Activated naive CD4-positive, alpha-beta T cell treated with anti-CD3 and anti-CD28 coated beads, Interleukin-2, amount 50 U/mL, for 24 hours (primary cell): ENCODE measurements at regions not wholly inside any gene's neighbourhood (a gene's known extent, or its start where the extent isn't known, plus 50 kb on each side); places are given as distances from the start of the nearest gene placed in this dataset.

Experiments used
- H3K27ac Mint-ChIP-seq: one replicate; pipeline ENCODE4 v1.8.0; 2021; ENCODE audit warnings: mild to moderate bottlenecking, mixed read lengths
- H3K27me3 Mint-ChIP-seq: one replicate; pipeline ENCODE4 v1.8.0; 2021; ENCODE audit warnings: mixed read lengths
- H3K36me3 Mint-ChIP-seq: one replicate; pipeline ENCODE4 v1.8.0; 2021; ENCODE audit warnings: mixed read lengths
- H3K4me1 Mint-ChIP-seq: one replicate; pipeline ENCODE4 v1.8.0; 2021; ENCODE audit warnings: mixed read lengths
- H3K4me3 Mint-ChIP-seq: one replicate; pipeline ENCODE4 v1.8.0; 2021; ENCODE audit warnings: mild to moderate bottlenecking, mixed read lengths
- H3K9me3 Mint-ChIP-seq: one replicate; pipeline ENCODE4 v1.8.0; 2021; ENCODE audit warnings: mixed read lengths

- no peaks in the 10 kb centered on the region for H3K9me3 Mint-ChIP-seq
- peaks cover 31% of the 10 kb centered on the region for H3K27me3 Mint-ChIP-seq
- no peaks in the 10 kb centered on the region for H3K4me1 Mint-ChIP-seq
- H3K4me3 Mint-ChIP-seq = no peak overlapping the region
- H3K36me3 Mint-ChIP-seq = no peaks in the 10 kb centered on the region
- H3K27ac Mint-ChIP-seq = no peak overlapping the region
Measured at GRCh38 chr2:235274023-235274422, 219.8 kb upstream of the AGAP1 start.

- H3K27me3 Mint-ChIP-seq = peaks cover 14% of the 10 kb centered on the region
- H3K27ac Mint-ChIP-seq = no peak overlapping the region
- H3K36me3 Mint-ChIP-seq = no peaks in the 10 kb centered on the region
- no peaks in the 10 kb centered on the region for H3K9me3 Mint-ChIP-seq
- H3K4me1 Mint-ChIP-seq = no peaks in the 10 kb centered on the region
- no peak overlapping the region for H3K4me3 Mint-ChIP-seq
Measured at GRCh38 chr2:235277485-235277884, 216.4 kb upstream of the AGAP1 start.

GRCh38 chr2:235278771-235279355, 215.0 kb upstream of the AGAP1 start:
- peaks cover 12% of the 10 kb centered on the region for H3K27me3 Mint-ChIP-seq
- no peaks in the 10 kb centered on the region for H3K4me1 Mint-ChIP-seq
- H3K27ac Mint-ChIP-seq = no peak overlapping the region
- no peak overlapping the region for H3K4me3 Mint-ChIP-seq
- H3K9me3 Mint-ChIP-seq = no peaks in the 10 kb centered on the region
- no peaks in the 10 kb centered on the region for H3K36me3 Mint-ChIP-seq

GRCh38 chr2:235279965-235280364, 213.9 kb upstream of the AGAP1 start:
- Mint-ChIP-seq H3K4me1 (no peaks in the 10 kb centered on the region), H3K9me3 (no peaks in the 10 kb centered on the region), H3K27ac (no peak overlapping the region), H3K36me3 (no peaks in the 10 kb centered on the region), H3K4me3 (no peak overlapping the region), H3K27me3 (peaks cover 8% of the 10 kb centered on the region)

GRCh38 chr2:235283246-235283645, 210.6 kb upstream of the AGAP1 start:
- no peak overlapping the region for H3K27ac Mint-ChIP-seq
- H3K36me3 Mint-ChIP-seq = no peaks in the 10 kb centered on the region
- H3K4me3 Mint-ChIP-seq = no peak overlapping the region
- H3K4me1 Mint-ChIP-seq = no peaks in the 10 kb centered on the region
- peaks cover 3% of the 10 kb centered on the region for H3K27me3 Mint-ChIP-seq
- H3K9me3 Mint-ChIP-seq = no peaks in the 10 kb centered on the region

DNA sequence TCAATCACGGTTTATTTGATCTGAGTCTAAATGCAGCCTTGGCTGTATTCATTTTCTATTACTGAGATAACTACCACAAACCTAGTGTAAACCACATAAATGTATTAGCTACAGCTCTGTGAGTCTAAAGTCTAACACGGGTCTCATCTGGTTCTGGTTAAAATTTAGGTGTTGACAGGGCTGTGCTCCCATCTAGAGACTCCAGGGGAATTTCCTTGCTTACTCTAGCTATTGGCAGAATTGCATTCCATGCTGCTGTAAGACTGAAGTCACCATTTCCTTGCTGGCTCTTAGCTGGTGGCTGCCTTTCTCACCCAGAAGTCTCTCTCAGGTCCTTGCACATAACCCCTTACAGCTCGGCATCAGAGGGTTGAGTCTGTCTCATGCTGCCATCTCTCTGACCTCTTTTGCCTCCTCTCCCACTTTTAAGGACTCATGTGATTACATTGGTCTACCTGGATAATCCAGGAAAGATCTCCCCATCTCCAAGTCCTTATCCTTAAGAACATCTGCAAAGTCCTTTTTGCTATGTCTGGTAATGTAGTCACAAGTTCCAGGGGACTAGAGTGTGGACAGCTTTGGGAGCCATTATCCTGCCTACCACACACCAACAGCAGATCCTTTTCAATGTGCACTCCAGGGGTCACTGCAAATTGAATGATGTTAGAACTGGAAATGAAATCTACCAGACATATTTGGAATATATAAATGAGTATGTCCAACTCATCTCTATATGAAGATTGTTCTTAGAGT, 207.0 kb upstream of the AGAP1 start:
- Mint-ChIP-seq H3K9me3 (no peaks in the 10 kb centered on the region), H3K4me3 (no peak overlapping the region), H3K4me1 (no peaks in the 10 kb centered on the region), H3K27ac (no peak overlapping the region), H3K36me3 (no peaks in the 10 kb centered on the region), H3K27me3 (peaks cover 14% of the 10 kb centered on the region)

GRCh38 chr2:235287375-235287733, 206.5 kb upstream of the AGAP1 start:
- no peak overlapping the region for H3K27ac Mint-ChIP-seq
- H3K4me3 Mint-ChIP-seq = no peak overlapping the region
- peaks cover 14% of the 10 kb centered on the region for H3K27me3 Mint-ChIP-seq
- no peaks in the 10 kb centered on the region for H3K36me3 Mint-ChIP-seq
- H3K9me3 Mint-ChIP-seq = no peaks in the 10 kb centered on the region
- no peaks in the 10 kb centered on the region for H3K4me1 Mint-ChIP-seq

- no peak overlapping the region for H3K27ac Mint-ChIP-seq
- H3K4me3 Mint-ChIP-seq = no peak overlapping the region
- H3K9me3 Mint-ChIP-seq = no peaks in the 10 kb centered on the region
- H3K36me3 Mint-ChIP-seq = no peaks in the 10 kb centered on the region
- no peaks in the 10 kb centered on the region for H3K4me1 Mint-ChIP-seq
- H3K27me3 Mint-ChIP-seq = peaks cover 17% of the 10 kb centered on the region
Measured at GRCh38 chr2:235291461-235291860, 202.4 kb upstream of the AGAP1 start.

- H3K9me3 Mint-ChIP-seq = peaks cover 5% of the 10 kb centered on the region
- peaks cover 14% of the 10 kb centered on the region for H3K27me3 Mint-ChIP-seq
- H3K4me1 Mint-ChIP-seq = no peaks in the 10 kb centered on the region
- H3K27ac Mint-ChIP-seq = no peak overlapping the region
- no peaks in the 10 kb centered on the region for H3K36me3 Mint-ChIP-seq
- H3K4me3 Mint-ChIP-seq = no peak overlapping the region
Measured at GRCh38 chr2:235293061-235293460, 200.8 kb upstream of the AGAP1 start.

DNA sequence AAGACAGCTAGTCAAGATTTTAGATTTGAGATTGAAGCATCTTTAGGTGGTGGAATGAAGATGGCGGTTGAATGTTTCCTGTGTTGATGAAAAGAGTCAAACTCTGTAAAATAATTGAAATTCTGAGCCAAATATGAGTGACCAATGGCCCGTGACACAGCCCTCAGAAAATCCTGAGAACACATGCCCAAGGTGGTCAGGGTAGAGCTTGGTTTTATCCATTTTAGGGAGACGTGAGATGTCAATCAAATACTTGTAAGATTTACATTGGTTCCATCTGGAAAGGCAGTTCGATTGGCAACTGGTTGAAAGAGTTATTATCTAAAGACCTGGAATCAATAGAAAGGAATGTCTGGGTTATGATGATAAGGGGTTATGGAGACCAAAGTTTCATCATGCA, 198.0 kb upstream of the AGAP1 start:
- H3K27ac Mint-ChIP-seq = no peak overlapping the region
- H3K4me1 Mint-ChIP-seq = no peaks in the 10 kb centered on the region
- peaks cover 5% of the 10 kb centered on the region for H3K27me3 Mint-ChIP-seq
- peaks cover 5% of the 10 kb centered on the region for H3K9me3 Mint-ChIP-seq
- H3K36me3 Mint-ChIP-seq = no peaks in the 10 kb centered on the region
- no peak overlapping the region for H3K4me3 Mint-ChIP-seq

DNA sequence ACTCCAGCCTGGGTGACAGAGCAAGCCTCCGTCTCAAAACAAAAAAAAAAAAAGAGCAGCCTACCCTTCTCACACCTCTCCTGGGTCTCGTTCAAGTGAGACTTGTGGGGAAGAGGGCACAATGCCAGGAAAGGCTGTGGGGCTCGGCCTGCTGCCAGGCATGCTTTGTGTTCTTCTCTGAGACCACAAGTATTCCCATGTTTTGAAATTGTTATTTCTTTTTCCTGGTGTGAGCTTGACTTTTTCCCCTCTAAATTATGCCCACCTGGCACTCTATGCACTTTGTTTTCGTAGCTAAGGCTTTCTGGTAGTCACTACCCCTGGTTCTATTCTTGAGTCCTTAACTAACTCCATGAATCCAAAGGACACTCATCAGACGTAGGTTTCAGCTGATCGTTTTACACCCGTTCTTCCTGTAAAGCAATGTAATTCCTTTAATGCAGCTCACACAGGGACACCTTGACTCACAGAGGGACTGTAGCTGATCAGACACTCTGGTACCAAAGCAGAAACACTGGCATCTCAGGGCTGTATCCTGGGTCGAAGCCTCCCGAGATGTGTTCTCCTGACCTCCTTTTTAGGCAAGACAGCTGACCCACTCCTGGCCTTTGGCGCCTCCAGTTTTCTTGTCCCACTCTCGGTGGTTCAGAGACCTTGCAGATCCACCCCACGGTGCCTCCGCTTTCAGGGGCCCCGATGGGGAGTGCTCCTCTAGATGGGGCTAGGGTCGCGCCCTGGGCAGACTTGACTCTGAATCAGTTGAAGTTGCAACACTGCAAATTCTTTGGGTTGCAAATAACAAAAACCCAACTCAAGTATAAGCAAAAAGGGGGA, 193.3 kb upstream of the AGAP1 start:
- Mint-ChIP-seq H3K4me1 (no peaks in the 10 kb centered on the region), H3K4me3 (no peak overlapping the region), H3K27me3 (peaks cover 13% of the 10 kb centered on the region), H3K27ac (no peak overlapping the region), H3K36me3 (no peaks in the 10 kb centered on the region), H3K9me3 (peaks cover 5% of the 10 kb centered on the region)

DNA sequence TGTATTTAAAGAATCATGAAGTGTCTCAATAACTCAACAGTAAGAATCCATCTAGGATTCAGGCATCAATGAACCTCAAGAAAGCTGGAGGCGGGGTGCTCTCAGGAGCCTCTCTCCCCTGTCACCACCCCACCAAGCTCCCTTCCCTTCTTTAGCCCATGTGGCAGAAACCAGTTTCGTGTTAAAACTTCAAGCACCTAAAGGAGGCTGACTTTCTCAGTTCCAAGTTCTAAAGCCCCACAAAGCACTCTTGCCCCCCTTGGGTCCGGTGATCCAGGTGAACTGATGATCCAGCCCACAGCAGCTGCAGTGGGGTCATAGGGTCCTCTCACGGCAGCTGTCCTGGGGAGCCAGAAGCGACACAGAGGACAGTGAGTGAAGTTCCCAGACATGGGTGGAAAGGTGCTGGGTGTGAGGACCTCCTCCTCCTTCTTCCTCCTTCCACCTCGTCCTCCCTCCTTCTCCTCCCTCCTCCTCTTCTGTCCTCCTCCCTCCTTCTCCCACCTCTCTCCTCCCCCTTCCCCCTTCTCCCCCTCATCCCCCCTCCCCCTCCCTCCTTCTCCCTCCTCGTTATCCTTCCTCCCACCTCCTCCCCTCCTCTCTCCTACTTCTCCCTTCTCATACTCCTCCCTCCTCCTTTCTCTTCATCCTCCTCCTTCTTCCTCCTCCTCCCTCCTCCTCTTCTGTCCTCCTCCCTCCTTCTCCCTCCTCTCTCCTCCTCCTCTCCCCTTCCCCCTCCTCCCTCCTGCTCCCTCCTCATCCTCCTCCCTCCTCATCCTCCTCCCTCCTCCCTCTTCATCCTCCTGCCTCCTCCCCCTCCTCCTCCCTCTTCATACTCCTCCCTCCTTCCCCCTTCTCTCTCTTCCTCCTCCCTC, 192.4 kb upstream of the AGAP1 start:
- no peak overlapping the region for H3K4me3 Mint-ChIP-seq
- no peak overlapping the region for H3K27ac Mint-ChIP-seq
- peaks cover 5% of the 10 kb centered on the region for H3K9me3 Mint-ChIP-seq
- H3K4me1 Mint-ChIP-seq = no peaks in the 10 kb centered on the region
- H3K27me3 Mint-ChIP-seq = peaks cover 11% of the 10 kb centered on the region
- no peaks in the 10 kb centered on the region for H3K36me3 Mint-ChIP-seq

DNA sequence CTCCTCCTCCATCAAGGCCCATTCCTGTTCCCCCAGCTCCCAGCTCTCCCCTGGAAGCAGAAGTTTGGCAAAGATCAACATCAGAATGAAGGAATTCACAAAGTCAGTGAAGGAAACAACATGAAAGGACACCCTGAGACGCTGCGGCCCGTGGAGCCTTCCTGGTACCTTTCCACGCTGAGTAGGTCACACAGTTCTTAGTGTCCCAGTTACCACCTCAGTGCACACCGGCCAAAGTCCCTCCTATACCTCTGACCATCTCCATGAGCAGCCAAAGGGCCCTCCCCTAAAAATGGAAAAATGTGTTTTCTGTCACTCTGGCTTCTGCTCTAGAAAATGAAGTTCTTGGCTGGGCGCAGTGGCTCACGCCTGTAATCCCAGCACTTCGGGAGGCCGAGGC, 191.6 kb upstream of the AGAP1 start:
- Mint-ChIP-seq H3K9me3 (peaks cover 3% of the 10 kb centered on the region), H3K27me3 (peaks cover 11% of the 10 kb centered on the region), H3K4me3 (no peak overlapping the region), H3K27ac (no peak overlapping the region), H3K4me1 (no peaks in the 10 kb centered on the region), H3K36me3 (no peaks in the 10 kb centered on the region)

DNA sequence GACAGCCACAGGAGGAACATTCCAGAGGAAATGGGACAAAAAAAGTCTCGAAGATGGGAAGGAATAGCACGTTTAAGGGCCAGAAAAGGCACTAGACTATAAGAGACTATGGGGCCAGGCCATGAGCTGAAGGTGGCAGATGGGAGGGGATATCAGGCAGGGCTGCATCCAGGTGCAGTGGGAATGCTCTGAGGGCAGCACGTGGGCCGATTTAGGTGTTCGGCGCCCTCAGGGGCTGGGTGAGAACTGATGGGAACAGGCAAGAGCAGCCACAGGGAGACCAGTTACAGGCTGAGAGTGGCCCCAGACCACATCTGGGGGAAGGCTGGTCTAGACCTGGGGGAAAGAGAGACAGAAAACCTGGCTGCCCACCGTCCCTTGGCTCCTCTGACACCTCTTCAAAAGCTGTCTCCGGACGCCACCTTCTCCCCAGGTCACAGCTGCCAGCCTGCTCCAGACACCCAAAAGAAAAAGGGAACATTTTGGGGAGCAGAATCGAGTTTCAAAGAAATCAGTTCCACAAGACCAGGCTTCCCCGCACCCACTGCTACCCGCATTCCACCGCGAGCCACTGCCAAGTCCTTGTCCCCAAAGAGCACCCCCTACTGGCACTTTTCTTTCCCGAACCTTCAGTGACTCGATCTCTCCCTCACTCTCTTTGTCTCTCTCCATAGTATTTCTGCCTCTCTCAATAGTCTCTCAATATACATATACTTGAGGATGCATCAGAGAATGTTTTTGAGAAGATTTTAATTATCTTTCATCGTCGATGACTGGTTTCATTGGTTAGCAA, 190.1 kb upstream of the AGAP1 start:
- no peak overlapping the region for H3K4me3 Mint-ChIP-seq
- H3K27me3 Mint-ChIP-seq = peaks cover 14% of the 10 kb centered on the region

GRCh38 chr2:235305678-235306077, 188.2 kb upstream of the AGAP1 start:
- H3K27me3 Mint-ChIP-seq = peaks cover 18% of the 10 kb centered on the region
- no peaks in the 10 kb centered on the region for H3K4me1 Mint-ChIP-seq
- H3K9me3 Mint-ChIP-seq = peaks cover 3% of the 10 kb centered on the region

More for the DNA sequence above, 190.1 kb upstream of the AGAP1 start:
- H3K27ac Mint-ChIP-seq = no peak overlapping the region
- H3K9me3 Mint-ChIP-seq = no peaks in the 10 kb centered on the region
- H3K36me3 Mint-ChIP-seq = no peaks in the 10 kb centered on the region
- H3K4me1 Mint-ChIP-seq = no peaks in the 10 kb centered on the region

More at GRCh38 chr2:235305678-235306077, 188.2 kb upstream of the AGAP1 start:
- Mint-ChIP-seq H3K36me3 (no peaks in the 10 kb centered on the region), H3K27ac (no peak overlapping the region), H3K4me3 (no peak overlapping the region)
